Spleen (tissue), 11 donors: ENCODE measurements at regions not wholly inside any gene's neighbourhood (a gene's known extent, or its start where the extent isn't known, plus 50 kb on each side); places are given as distances from the start of the nearest gene placed in this dataset.

Source experiments
- DNase-seq: peaks from one replicate; pipeline ENCODE4 v3.0.0-alpha.2; 2020
- H3K27ac ChIP-seq, 8 donors: fragments of 200-600 bp; sonication (generic) in 7 of 8; 1 replicate in 4 of 8; 2 replicates in 4 of 8; pipeline versions ENCODE4 v1.5.0 to v1.8.0; 2016 to 2021; ENCODE audit warnings: inconsistent platforms in 4 of 8, mild to moderate bottlenecking in 4 of 8, moderate library complexity in 1 of 8
- H3K27me3 ChIP-seq, 7 donors: fragments of 200-600 bp; sonication (generic) in 6 of 7; replicated peaks in 1 of 7; 1 replicate in 4 of 7; 2 replicates in 3 of 7; pipeline versions ENCODE4 v1.5.0 to v1.8.0; 2016 to 2021; ENCODE audit warnings: inconsistent platforms in 3 of 7, mild to moderate bottlenecking in 1 of 7
- H3K36me3 ChIP-seq, 6 donors: fragments of 200-600 bp; sonication (generic) in 5 of 6; 1 replicate in 4 of 6; 2 replicates in 2 of 6; pipeline versions ENCODE4 v1.5.0 to v1.8.0; 2016 to 2021; ENCODE audit warnings: inconsistent platforms in 2 of 6
- H3K4me1 ChIP-seq, 6 donors: fragments of 200-600 bp; sonication (generic) in 5 of 6; 1 replicate in 3 of 6; 2 replicates in 3 of 6; pipeline versions ENCODE4 v1.5.0 to v1.8.0; 2016 to 2021; ENCODE audit warnings: inconsistent platforms in 3 of 6
- H3K4me3 ChIP-seq, 8 donors: fragments of 200-600 bp; sonication (generic) in 7 of 8; 1 replicate in 4 of 8; 2 replicates in 4 of 8; pipeline versions ENCODE4 v1.5.0 to v1.8.0; 2016 to 2021; ENCODE audit warnings: inconsistent platforms in 4 of 8, mild to moderate bottlenecking in 4 of 8, moderate library complexity in 2 of 8
- H3K9me3 ChIP-seq, 8 donors: fragments of 200-600 bp; sonication (generic) in 7 of 8; 1 replicate in 4 of 8; 2 replicates in 4 of 8; pipeline versions ENCODE4 v1.5.0 to v1.8.0; 2016 to 2021; ENCODE audit warnings: inconsistent platforms in 4 of 8
- CTCF ChIP-seq, 11 experiments: fragments of 200-600 bp in 7 of 11; fragments of 450-650 bp in 4 of 11; sonication (generic) in 4 of 11; IDR thresholded peaks in 8 of 11; conservative IDR thresholded peaks in 3 of 11; 1 replicate in 7 of 11; 2 replicates in 4 of 11; pipeline versions ENCODE4 v1.4.0 to v1.8.0; 2016 to 2021; ENCODE audit warnings: antibody characterized with exemption in 11 of 11, inconsistent platforms in 4 of 11, mild to moderate bottlenecking in 1 of 11
- POLR2A ChIP-seq, 3 donors: fragments of 450-650 bp; IDR thresholded peaks; one replicate each; pipeline ENCODE4 v1.5.1; 2017; ENCODE audit warnings: antibody characterized with exemption in 3 of 3, mild to moderate bottlenecking in 1 of 3
- POLR2AphosphoS5 ChIP-seq, 3 donors: sonication (generic); formaldehyde crosslinking; IDR thresholded peaks; one replicate each; pipeline ENCODE4 v1.5.1; 2017; ENCODE audit warnings: antibody characterized with exemption in 3 of 3
- WGBS, 5 donors: extraction: QIAGEN DNeasy Blood & Tissue Kit in 3 of 5; methylation state at CpG; one replicate each; pipeline versions ENCODE4 v1.1.5 to v1.1.7; 2013 to 2018; 5-methylcytosine and 5-hydroxymethylcytosine counted together
- intact Hi-C: fragments of 100-400 bp; cut with DNase I; formaldehyde crosslinking; loops from one replicate; pipeline ENCODE4 v1.15.0; 2023; ENCODE audit warnings: low total_unique reads
- donor health status: healthy with polysubstance abuse.
- donor health status: DM: no; HTN: no; CAD: no; lungs with moderate emphysema.
- donor health status: DM: no; HTN: no; CAD: no.
- donor health status: Bipolar disorder and iron deficiency.
- donor health status: healthy.
- donor health status: DM: no; HTN: no; CAD: no.
- donor health status: DM: yes; HTN: yes; CAD: no.

GRCh38 chr7:25759748-25760147 lies 392.2 kb upstream of the NFE2L3 start:
- 82 to 90% (median 87%) methylated on average over 3 of the region's 3 CpGs for WGBS, 5 donors
- Histone ChIP-seq H3K4me3 (no peak overlapping the region), H3K27me3 (peaks cover 0 to 11% (median 0%) of the 10 kb centered on the region in 7 donors), H3K27ac (no peak overlapping the region), H3K36me3 (no peaks in the 10 kb centered on the region), H3K4me1 (no peaks in the 10 kb centered on the region), H3K9me3 (no peaks in the 10 kb centered on the region)
- TF ChIP-seq POLR2A (IDR thresholded peaks at IDR 0.05) = no peak
- no peak for TF ChIP-seq CTCF (IDR thresholded peaks at IDR 0.05 in 8 of 11, conservative IDR thresholded peaks at IDR 0.05 in 3 of 11)
- intact Hi-C loops = no loop called here
- DNase-seq = no peak

GRCh38 chr7:25762511-25763462 lies 389.2 kb upstream of the NFE2L3 start:
- Histone ChIP-seq H3K27me3 (peaks cover 0 to 9% (median 0%) of the 10 kb centered on the region in 7 donors), H3K9me3 (no peaks in the 10 kb centered on the region), H3K27ac (no peak overlapping the region), H3K4me1 (no peaks in the 10 kb centered on the region), H3K36me3 (no peaks in the 10 kb centered on the region), H3K4me3 (no peak overlapping the region)
- WGBS, 5 donors = 63 to 87% (median 85%) methylated on average over 12 of the region's 12 CpGs
- intact Hi-C loops = no loop called here
- DNase-seq = no peak
- TF ChIP-seq CTCF (IDR thresholded peaks at IDR 0.05 in 8 of 11, conservative IDR thresholded peaks at IDR 0.05 in 3 of 11) (no peak), POLR2AphosphoS5 (IDR thresholded peaks at IDR 0.05) (no peak), POLR2A (IDR thresholded peaks at IDR 0.05) (no peak)

- no peaks in the 10 kb centered on the region for H3K36me3 ChIP-seq
- no peak overlapping the region for H3K4me3 ChIP-seq
- 40 to 50% (median 43%) methylated on average over 3 of the region's 3 CpGs for WGBS, 5 donors
- peaks cover 0 to 9% (median 0%) of the 10 kb centered on the region in 7 donors for H3K27me3 ChIP-seq
- H3K9me3 ChIP-seq = no peaks in the 10 kb centered on the region
- intact Hi-C loops = no loop called here
- H3K4me1 ChIP-seq = no peaks in the 10 kb centered on the region
- TF ChIP-seq CTCF (IDR thresholded peaks at IDR 0.05 in 8 of 11, conservative IDR thresholded peaks at IDR 0.05 in 3 of 11) = no peak
- TF ChIP-seq POLR2AphosphoS5 (IDR thresholded peaks at IDR 0.05) = no peak
- no peak for TF ChIP-seq POLR2A (IDR thresholded peaks at IDR 0.05)
- H3K27ac ChIP-seq = no peak overlapping the region
- no peak for DNase-seq
Measured at GRCh38 chr7:25763463-25763860, 388.5 kb upstream of the NFE2L3 start.

GRCh38 chr7:25765110-25765655 lies 386.8 kb upstream of the NFE2L3 start:
- Histone ChIP-seq H3K27ac (no peak overlapping the region), H3K4me3 (no peak overlapping the region), H3K27me3 (peaks cover 0 to 14% (median 0%) of the 10 kb centered on the region in 7 donors), H3K4me1 (no peaks in the 10 kb centered on the region), H3K9me3 (no peaks in the 10 kb centered on the region), H3K36me3 (no peaks in the 10 kb centered on the region)
- TF ChIP-seq POLR2AphosphoS5 (IDR thresholded peaks at IDR 0.05) (no peak), CTCF (IDR thresholded peaks at IDR 0.05 in 8 of 11, conservative IDR thresholded peaks at IDR 0.05 in 3 of 11) (no peak), POLR2A (IDR thresholded peaks at IDR 0.05) (no peak)
- intact Hi-C loops = no loop called here
- DNase-seq = no peak
- WGBS, 5 donors = 65 to 85% (median 71%) methylated on average over 2 of the region's 2 CpGs
